HL-60 (cell line): ENCODE measurements at regions not wholly inside any gene's neighbourhood (a gene's known extent, or its start where the extent isn't known, plus 50 kb on each side); places are given as distances from the start of the nearest gene placed in this dataset.

Source experiments
- GABPA ChIP-seq: IDR thresholded peaks from 2 replicates; pipeline ENCODE4 v1.6.1; 2012; ENCODE audit warnings: low read depth
- POLR2AphosphoS5 ChIP-seq: IDR thresholded peaks from 2 replicates; pipeline ENCODE4 v1.6.1; 2012; ENCODE audit warnings: low read depth
- REST ChIP-seq: IDR thresholded peaks from 2 replicates; pipeline ENCODE4 v1.6.1; 2012; ENCODE audit warnings: low read depth; ENCODE audit not compliant: insufficient replicate concordance
- SPI1 ChIP-seq: IDR thresholded peaks from 2 replicates; pipeline ENCODE4 v1.6.1; 2012; ENCODE audit warnings: low read depth, mild to moderate bottlenecking, borderline replicate concordance
- TF ChIP-seq, protein P1 (sequence below): IDR thresholded peaks from one replicate; pipeline ENCODE4 v1.5.1; 2011; ENCODE audit warnings: low read length, control low read depth, inconsistent platforms; ENCODE audit not compliant: insufficient read depth

DNA sequence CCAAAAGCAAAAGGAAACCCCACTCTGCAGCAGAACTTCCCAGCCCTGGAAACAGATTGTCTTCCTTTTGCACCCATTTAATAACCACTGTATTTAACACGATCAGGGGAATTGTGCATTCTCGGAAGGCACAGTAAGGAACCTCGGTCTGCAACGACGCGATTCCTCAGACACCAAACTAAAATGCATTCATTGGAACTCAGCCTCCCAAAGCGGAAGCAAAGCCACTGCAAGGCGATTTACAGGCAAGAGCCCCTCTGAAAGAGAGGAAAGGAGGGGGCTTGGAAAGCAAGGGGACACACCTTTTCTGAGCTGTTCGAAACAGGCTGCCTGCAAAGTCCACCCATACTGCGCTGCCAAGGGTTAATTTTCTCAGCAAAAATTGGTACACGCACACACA lies 297.7 kb downstream of the OMA1 start:
- TF ChIP-seq, protein P1, sequence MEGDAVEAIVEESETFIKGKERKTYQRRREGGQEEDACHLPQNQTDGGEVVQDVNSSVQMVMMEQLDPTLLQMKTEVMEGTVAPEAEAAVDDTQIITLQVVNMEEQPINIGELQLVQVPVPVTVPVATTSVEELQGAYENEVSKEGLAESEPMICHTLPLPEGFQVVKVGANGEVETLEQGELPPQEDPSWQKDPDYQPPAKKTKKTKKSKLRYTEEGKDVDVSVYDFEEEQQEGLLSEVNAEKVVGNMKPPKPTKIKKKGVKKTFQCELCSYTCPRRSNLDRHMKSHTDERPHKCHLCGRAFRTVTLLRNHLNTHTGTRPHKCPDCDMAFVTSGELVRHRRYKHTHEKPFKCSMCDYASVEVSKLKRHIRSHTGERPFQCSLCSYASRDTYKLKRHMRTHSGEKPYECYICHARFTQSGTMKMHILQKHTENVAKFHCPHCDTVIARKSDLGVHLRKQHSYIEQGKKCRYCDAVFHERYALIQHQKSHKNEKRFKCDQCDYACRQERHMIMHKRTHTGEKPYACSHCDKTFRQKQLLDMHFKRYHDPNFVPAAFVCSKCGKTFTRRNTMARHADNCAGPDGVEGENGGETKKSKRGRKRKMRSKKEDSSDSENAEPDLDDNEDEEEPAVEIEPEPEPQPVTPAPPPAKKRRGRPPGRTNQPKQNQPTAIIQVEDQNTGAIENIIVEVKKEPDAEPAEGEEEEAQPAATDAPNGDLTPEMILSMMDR, result no peak
- TF ChIP-seq GABPA (no peak), POLR2AphosphoS5 (no peak), REST (no peak), SPI1 (no peak)
